GM10248 (cell line): ENCODE measurements at regions not wholly inside any gene's neighbourhood (a gene's known extent, or its start where the extent isn't known, plus 50 kb on each side); places are given as distances from the start of the nearest gene placed in this dataset.

Experiments used
- CTCF ChIA-PET: fragments of 300-600 bp; sonication (Branson Sonifier 250); formaldehyde crosslinking; extraction: SDS; loops from one replicate; lab custom pipeline; 2021; ENCODE audit warnings: antibody characterized with exemption; lab: Yijun Ruan, JAX
- POLR2A ChIA-PET: fragments of 350-650 bp; sonication (Branson Sonifier 250); formaldehyde crosslinking; extraction: SDS; loops from one replicate; lab custom pipeline; 2020; ENCODE audit warnings: antibody characterized with exemption; lab: Yijun Ruan, JAX
- DNase-seq: peaks from one replicate; pipeline ENCODE4 v3.0.0; 2012; ENCODE audit errors: extremely low spot score
- TF ChIP-seq, protein P1 (sequence below): IDR thresholded peaks from 2 replicates; pipeline ENCODE4 v1.5.1; 2012; ENCODE audit warnings: mild to moderate bottlenecking, low read depth; ENCODE audit errors: extremely low read depth, missing control alignments, control extremely low read depth

DNA sequence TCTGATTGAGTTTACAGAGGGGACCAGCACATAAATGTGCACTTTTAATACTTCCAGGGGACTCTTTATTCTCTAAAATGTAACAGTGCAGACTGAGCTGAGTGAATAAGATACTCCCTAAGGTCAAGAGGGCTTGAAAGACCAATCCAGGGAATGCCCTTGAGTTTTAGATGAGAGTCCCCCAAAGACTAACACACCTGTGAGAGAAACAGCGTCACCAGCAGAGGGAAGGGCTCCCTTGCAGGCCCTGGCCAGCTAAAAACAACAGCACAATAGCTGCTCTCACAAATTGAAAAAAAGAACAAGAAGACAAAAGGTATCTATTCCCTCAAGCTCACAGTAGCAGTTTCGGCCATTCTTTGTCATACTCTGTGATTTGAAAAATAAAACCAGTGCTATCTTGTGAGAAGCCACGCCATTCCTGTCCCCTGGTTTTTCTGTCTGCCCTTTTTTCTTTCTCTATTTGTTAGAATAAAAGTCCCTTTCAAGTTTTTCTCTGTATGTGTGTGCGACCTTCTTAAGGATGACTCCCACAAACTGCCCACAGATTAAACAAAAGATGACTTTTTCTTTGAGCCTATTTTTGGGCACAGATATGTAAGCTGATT is 230.4 kb upstream of the BMPER start:
- TF ChIP-seq, protein P1, sequence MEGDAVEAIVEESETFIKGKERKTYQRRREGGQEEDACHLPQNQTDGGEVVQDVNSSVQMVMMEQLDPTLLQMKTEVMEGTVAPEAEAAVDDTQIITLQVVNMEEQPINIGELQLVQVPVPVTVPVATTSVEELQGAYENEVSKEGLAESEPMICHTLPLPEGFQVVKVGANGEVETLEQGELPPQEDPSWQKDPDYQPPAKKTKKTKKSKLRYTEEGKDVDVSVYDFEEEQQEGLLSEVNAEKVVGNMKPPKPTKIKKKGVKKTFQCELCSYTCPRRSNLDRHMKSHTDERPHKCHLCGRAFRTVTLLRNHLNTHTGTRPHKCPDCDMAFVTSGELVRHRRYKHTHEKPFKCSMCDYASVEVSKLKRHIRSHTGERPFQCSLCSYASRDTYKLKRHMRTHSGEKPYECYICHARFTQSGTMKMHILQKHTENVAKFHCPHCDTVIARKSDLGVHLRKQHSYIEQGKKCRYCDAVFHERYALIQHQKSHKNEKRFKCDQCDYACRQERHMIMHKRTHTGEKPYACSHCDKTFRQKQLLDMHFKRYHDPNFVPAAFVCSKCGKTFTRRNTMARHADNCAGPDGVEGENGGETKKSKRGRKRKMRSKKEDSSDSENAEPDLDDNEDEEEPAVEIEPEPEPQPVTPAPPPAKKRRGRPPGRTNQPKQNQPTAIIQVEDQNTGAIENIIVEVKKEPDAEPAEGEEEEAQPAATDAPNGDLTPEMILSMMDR: no peak
- POLR2A ChIA-PET: no interaction called here
- DNase-seq: no peak
- CTCF ChIA-PET: interaction anchor here (1.7 to 1.8 kb wide), 2 partner anchors 11 to 14 kb away, joined by 5 read pairs; no protein-coding TSS in a partner anchor

DNA sequence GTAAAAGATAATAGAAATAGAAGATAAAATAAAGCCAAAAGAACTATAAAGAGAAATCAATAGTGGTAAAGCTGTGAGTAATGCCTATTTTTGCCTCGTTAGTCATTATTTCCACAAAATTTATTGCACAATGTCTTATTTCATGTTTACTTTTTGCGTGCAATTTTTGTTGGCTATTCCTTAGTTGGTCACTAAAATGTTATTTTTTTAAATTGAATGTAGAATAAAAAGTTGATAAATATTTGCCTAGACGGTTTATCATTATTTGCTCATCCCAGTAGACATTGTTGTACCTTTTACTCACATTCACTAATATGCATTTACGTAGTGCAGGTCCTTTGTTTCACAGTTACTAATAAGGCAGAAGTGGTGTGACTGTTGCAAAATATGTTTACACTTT is 227.8 kb upstream of the BMPER start:
- TF ChIP-seq, protein P1: no peak
- ChIA-PET CTCF (no interaction called here), POLR2A (no interaction called here)
- DNase-seq: no peak

DNA sequence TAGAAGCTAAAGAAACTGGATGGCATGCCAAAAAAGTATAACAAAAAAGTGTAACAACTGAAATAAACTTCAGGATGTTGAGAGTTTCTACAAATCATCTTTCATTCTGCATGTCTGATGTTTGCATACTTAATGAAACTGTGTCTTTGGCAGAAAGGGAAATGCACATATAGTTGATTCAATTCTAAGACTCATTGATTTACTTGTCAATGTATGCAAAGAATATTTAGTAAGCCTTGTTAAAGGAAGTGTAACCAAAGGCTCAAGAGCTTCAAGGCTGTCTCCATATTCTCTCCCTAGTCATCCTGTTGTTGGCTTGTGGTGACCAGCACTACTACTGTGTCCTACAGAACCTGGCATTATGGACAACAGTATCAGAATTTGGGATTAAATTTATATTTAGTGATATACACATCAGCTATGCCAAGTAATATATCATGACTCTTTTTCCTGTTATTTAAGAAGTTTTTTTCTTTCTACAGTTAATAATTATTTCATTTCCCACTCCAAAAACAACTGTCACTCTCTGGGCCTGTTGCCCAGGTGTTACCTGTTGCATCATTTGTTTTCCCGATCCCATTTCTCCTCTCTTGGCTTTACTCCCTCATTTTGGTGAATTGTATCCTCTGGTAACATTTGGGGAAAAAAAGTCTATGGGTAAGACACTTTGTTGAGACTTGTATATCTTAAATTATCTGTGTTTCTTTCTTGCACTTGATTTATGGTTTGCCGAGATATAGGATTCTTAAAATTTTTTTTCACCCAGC is 226.6 kb upstream of the BMPER start:
- DNase-seq: no peak
- POLR2A ChIA-PET: no interaction called here
- TF ChIP-seq, protein P1: no peak
- CTCF ChIA-PET: no interaction called here

DNA sequence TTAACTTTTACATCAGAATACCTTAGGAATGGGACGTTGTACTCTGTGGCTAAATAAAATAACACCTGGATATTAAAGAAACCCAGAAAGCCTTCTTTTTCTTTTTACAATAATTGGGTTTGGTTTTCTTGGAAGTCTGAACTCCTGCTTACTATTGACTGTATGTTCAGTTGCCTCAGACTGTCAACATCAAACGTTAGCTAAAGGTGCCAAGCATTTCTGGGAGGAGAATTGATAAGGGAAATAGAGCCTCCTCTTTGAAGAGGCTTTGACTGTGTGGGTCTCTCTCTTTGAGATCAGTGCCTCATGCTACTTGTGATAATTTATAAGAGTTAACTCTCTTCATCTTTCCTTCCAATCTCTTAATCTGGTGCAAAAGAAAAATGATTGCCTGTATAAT is 224.7 kb upstream of the BMPER start:
- ChIA-PET POLR2A (interaction anchor here (0.6 kb wide), 1 partner anchor 70 kb away, joined by 5 read pairs; no protein-coding TSS in a partner anchor), CTCF (no interaction called here)
- no peak for DNase-seq

DNA sequence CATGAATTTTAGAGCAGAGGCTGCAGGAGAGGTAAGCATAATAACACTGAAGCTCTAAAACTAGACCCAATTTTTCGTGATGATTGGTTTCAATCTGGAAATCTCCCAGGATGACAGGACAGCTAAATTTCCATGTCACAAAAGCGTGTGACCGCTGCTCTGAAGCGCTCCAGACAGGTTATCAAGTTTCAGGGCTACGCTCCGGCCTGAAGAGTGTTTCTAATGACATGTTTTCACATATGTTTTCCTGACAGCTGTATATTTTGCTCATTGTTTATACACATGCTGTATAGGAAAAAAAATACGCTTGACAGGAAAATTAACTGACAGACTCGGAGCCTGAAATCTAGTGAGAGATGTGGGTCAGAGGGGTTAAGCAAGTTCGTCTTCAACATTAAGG is 219.8 kb upstream of the BMPER start:
- ChIA-PET POLR2A (no interaction called here), CTCF (interaction anchor here (0.9 to 1.1 kb wide), 2 partner anchors 12 to 13 kb away, joined by 3 to 5 read pairs; no protein-coding TSS in a partner anchor)
- TF ChIP-seq, protein P1: no peak
- DNase-seq: no peak

More for the DNA sequence above, 224.7 kb upstream of the BMPER start:
- TF ChIP-seq, protein P1: no peak

DNA sequence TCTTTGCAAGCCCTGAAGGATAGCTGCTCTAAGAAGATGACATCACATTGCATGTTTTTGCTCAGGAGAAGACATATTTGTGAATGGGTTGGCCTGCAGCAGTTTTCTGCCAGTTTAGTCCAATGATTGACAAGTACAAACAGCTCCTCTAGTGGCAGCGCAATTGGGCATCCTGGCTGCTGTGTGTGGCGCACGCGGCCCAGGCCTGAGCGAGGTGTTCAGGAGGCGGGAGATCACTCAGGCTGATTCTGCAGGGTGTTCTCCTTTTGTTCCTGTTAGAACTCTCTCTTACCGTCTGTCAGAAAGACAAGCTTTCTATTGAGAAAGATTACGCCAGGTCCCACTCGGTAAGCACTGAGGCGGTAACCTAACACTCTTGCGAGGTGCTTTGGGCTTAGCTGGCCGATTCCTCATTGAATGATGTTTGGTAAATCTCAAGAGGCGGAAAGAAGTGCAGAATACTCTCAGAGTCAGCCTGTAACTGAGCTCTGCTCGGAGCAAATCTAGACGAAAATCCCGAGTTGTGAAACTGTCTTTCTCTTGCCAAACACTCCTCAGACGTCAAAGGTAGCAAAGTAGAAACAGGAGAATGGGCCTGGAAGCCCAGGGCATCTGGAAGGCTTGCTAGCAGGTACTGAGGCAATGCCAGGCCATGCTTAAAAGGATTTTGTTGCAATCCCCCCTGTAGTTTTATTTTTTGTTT is 219.2 kb upstream of the BMPER start:
- TF ChIP-seq, protein P1: no peak

More for the DNA sequence above, 219.2 kb upstream of the BMPER start:
- DNase-seq: no peak
- ChIA-PET POLR2A (no interaction called here), CTCF (interaction anchor here (0.9 kb wide), 1 partner anchor 13 kb away, joined by 5 read pairs; no protein-coding TSS in a partner anchor)
